Cerebellar nuclear complex (tissue), 1 donor: ENCODE measurements at regions not wholly inside any gene's neighbourhood (a gene's known extent, or its start where the extent isn't known, plus 50 kb on each side); places are given as distances from the start of the nearest gene placed in this dataset.

Experiments used
- DNase-seq, 2 experiments: peaks; one replicate each; lab custom pipeline; 2025; lab: John Stamatoyannopoulos, UW

GRCh38 chr22:27624705-27625104 is 176.9 kb downstream of the MN1 start:
- DNase-seq: no peak

- no peak for DNase-seq
These were observed 175.5 kb downstream of the MN1 start for GRCh38 chr22:27625769-27626674.

GRCh38 chr22:27626675-27627443 is 174.7 kb downstream of the MN1 start:
- no peak for DNase-seq

- no peak for DNase-seq
These were observed 174.1 kb downstream of the MN1 start for GRCh38 chr22:27627444-27627833.

GRCh38 chr22:27627901-27628300 is 173.7 kb downstream of the MN1 start:
- no peak for DNase-seq

GRCh38 chr22:27628341-27628740 is 173.2 kb downstream of the MN1 start:
- DNase-seq: no peak

- DNase-seq: no peak
These were observed 172.5 kb downstream of the MN1 start for GRCh38 chr22:27628891-27629631.

GRCh38 chr22:27629908-27630673 is 171.5 kb downstream of the MN1 start:
- no peak for DNase-seq

GRCh38 chr22:27630754-27631153 is 170.8 kb downstream of the MN1 start:
- no peak for DNase-seq

GRCh38 chr22:27631641-27632040 is 169.9 kb downstream of the MN1 start:
- no peak for DNase-seq

GRCh38 chr22:27632451-27633295 is 168.9 kb downstream of the MN1 start:
- no peak for DNase-seq

- no peak for DNase-seq
These were observed 168.2 kb downstream of the MN1 start for GRCh38 chr22:27633296-27633871.

- no peak for DNase-seq
These were observed 167.4 kb downstream of the MN1 start for GRCh38 chr22:27634043-27634740.

- no peak for DNase-seq
These were observed 166.1 kb downstream of the MN1 start for GRCh38 chr22:27635435-27635834.

- no peak for DNase-seq
These were observed 165.7 kb downstream of the MN1 start for GRCh38 chr22:27635852-27636251.

- no peak for DNase-seq
These were observed 164.6 kb downstream of the MN1 start for GRCh38 chr22:27636716-27637508.

GRCh38 chr22:27637604-27638003 is 164.0 kb downstream of the MN1 start:
- no peak for DNase-seq

GRCh38 chr22:27638329-27639233 is 163.0 kb downstream of the MN1 start:
- DNase-seq: no peak
